Panc1 (cell line): ENCODE measurements at regions not wholly inside any gene's neighbourhood (a gene's known extent, or its start where the extent isn't known, plus 50 kb on each side); places are given as distances from the start of the nearest gene placed in this dataset.
"Not testable (repeated sequence)": the region's sequence is repeated elsewhere in the genome, so short reads cannot be mapped to it uniquely, and the experiment has no call there.

Experiments
- ATAC-seq: fragments of 200-7000 bp; cut with Tn5 transposase; 2 replicates; pipeline ENCODE4 v1.9.1; 2020; ENCODE audit warnings: mild to moderate bottlenecking, moderate library complexity
- BruUV-seq: library from RNA; stranded (reverse); fragments of 400-500 nt; replicated peaks from 2 replicates; lab custom pipeline; 2021; lab: Mats Ljungman, UMichigan
- CTCF ChIA-PET: fragments of 300-600 bp; sonication (Branson Sonifier 250); formaldehyde crosslinking; loops from one replicate; lab custom pipeline; 2022; ENCODE audit warnings: antibody characterized with exemption; lab: Charles Lee
- POLR2A ChIA-PET: fragments of 300-600 bp; sonication (Branson Sonifier 250); formaldehyde crosslinking; loops from one replicate; lab custom pipeline; 2022; ENCODE audit warnings: antibody characterized with exemption; lab: Charles Lee
- DNase-seq: peaks from one replicate; pipeline ENCODE4 v3.0.0-alpha.2; 2010; ENCODE audit warnings: low read depth, low spot score
- H3K27ac ChIP-seq: 2 replicates; pipeline ENCODE4 v1.5.1; 2011; ENCODE audit warnings: mild to moderate bottlenecking, low read length, inconsistent platforms
- H3K27me3 ChIP-seq: fragments of 200-500 bp; sonication (Bioruptor generic); 2 replicates; pipeline ENCODE4 v1.6.0; 2014; ENCODE audit warnings: low read length, inconsistent platforms; ENCODE audit not compliant: control insufficient read depth, insufficient read depth
- H3K36me3 ChIP-seq: fragments of 200-500 bp; sonication (Bioruptor generic); 2 replicates; pipeline ENCODE4 v1.5.1; 2014; ENCODE audit warnings: inconsistent platforms, mild to moderate bottlenecking, low read length, moderate library complexity; ENCODE audit not compliant: control insufficient read depth, insufficient read depth
- H3K4me1 ChIP-seq: 2 replicates; pipeline ENCODE4 v1.5.1; 2011; ENCODE audit warnings: inconsistent platforms, mild to moderate bottlenecking, low read length, moderate library complexity; ENCODE audit not compliant: control insufficient read depth, insufficient read depth
- H3K4me3 ChIP-seq, 2 experiments: 2 replicates each; pipeline ENCODE4 v1.5.1; 2011 to 2012; ENCODE audit warnings: low read depth in 2 of 2, low read length in 2 of 2, mild to moderate bottlenecking in 2 of 2, inconsistent platforms in 1 of 2, moderate library complexity in 1 of 2
- H3K9me3 ChIP-seq: fragments of 200-500 bp; sonication (Bioruptor generic); 2 replicates; pipeline ENCODE4 v1.5.1; 2014; ENCODE audit warnings: low read depth, mild to moderate bottlenecking, inconsistent platforms, low read length, moderate library complexity; ENCODE audit not compliant: control insufficient read depth, insufficient read depth
- POLR2AphosphoS5 ChIP-seq: IDR thresholded peaks from 2 replicates; pipeline ENCODE4 v1.6.1; 2012; ENCODE audit warnings: mild to moderate bottlenecking, low read depth, low read length, moderate library complexity
- REST ChIP-seq, 2 experiments: IDR thresholded peaks; 2 replicates each; pipeline ENCODE4 v1.6.1; 2011 to 2012; ENCODE audit warnings: low read depth in 2 of 2, control low read depth in 1 of 2, low read length in 1 of 2, mild to moderate bottlenecking in 1 of 2, moderate library complexity in 1 of 2; ENCODE audit not compliant: insufficient read depth in 1 of 2
- SIN3A ChIP-seq: IDR thresholded peaks from 2 replicates; pipeline ENCODE4 v1.6.1; 2012; ENCODE audit warnings: low read depth, mild to moderate bottlenecking, low read length, moderate library complexity, borderline replicate concordance; ENCODE audit not compliant: insufficient read depth
- TCF7L2 ChIP-seq: IDR thresholded peaks from 2 replicates; pipeline ENCODE4 v1.6.1; 2011; ENCODE audit warnings: mild to moderate bottlenecking, low read depth, low read length, inconsistent platforms
- in situ Hi-C: cut with HindIII; loops from 2 replicates; pipeline ENCODE4 v1.10.0; 2016; ENCODE audit warnings: low sequenced_read_pairs, low pct_unique_long_range_greater_than_20kb
- intact Hi-C: fragments of 100-400 bp; cut with micrococcal nuclease; formaldehyde crosslinking; loops from one replicate; pipeline ENCODE4 v1.10.0; 2022; ENCODE audit not compliant: unreplicated experiment
- TF ChIP-seq, protein P1 (sequence below): fragments of 450-650 bp; IDR thresholded peaks from 2 replicates; pipeline ENCODE4 v1.5.1; 2017; ENCODE audit warnings: mild to moderate bottlenecking

DNA sequence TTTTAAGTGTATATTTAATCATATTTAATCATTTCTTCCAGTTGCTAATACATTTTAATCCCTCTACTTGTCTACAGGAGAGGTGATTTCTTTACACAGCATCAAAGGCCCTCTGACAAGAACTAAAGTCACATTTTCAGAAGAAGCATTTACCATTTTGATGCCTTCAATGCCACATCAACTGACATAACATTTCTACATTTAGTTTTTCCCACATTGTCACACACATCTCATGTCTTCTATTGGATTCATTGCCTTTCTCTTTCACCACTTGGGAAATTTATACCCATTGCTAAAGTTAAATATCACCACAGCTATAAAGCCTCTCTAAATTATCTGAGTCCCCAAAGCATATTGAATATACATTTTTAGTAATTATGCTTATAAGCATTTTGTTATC is 1907.5 kb upstream of the CDH9 start:
- TF ChIP-seq, protein P1, sequence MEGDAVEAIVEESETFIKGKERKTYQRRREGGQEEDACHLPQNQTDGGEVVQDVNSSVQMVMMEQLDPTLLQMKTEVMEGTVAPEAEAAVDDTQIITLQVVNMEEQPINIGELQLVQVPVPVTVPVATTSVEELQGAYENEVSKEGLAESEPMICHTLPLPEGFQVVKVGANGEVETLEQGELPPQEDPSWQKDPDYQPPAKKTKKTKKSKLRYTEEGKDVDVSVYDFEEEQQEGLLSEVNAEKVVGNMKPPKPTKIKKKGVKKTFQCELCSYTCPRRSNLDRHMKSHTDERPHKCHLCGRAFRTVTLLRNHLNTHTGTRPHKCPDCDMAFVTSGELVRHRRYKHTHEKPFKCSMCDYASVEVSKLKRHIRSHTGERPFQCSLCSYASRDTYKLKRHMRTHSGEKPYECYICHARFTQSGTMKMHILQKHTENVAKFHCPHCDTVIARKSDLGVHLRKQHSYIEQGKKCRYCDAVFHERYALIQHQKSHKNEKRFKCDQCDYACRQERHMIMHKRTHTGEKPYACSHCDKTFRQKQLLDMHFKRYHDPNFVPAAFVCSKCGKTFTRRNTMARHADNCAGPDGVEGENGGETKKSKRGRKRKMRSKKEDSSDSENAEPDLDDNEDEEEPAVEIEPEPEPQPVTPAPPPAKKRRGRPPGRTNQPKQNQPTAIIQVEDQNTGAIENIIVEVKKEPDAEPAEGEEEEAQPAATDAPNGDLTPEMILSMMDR, result no peak
- TF ChIP-seq POLR2AphosphoS5, result no peak
- TF ChIP-seq SIN3A, result no peak
- no peak for TF ChIP-seq TCF7L2
- TF ChIP-seq REST (IDR thresholded peaks at IDR 0.05; ENCODE audit: insufficient read depth in 1 of 2, low read depth in 2 of 2, low read length in 1 of 2), result no peak
- Histone ChIP-seq H3K4me3 (no peak overlapping the region), H3K27me3 (no peaks in the 10 kb centered on the region), H3K9me3 (no peaks in the 10 kb centered on the region), H3K27ac (no peak overlapping the region), H3K4me1 (no peaks in the 10 kb centered on the region), H3K36me3 (no peaks in the 10 kb centered on the region)
- intact Hi-C loops, result no loop called here
- in situ Hi-C loops, result no loop called here
- ATAC-seq, result no peak
- CTCF ChIA-PET, result no interaction called here
- DNase-seq, result no peak
- POLR2A ChIA-PET, result no interaction called here
- BruUV-seq, result no TSS peak

GRCh38 chr5:28929366-28929765 is 1891.0 kb upstream of the CDH9 start:
- DNase-seq, intact Hi-C loops, in situ Hi-C loops, POLR2A ChIA-PET, CTCF ChIA-PET, H3K4me3 ChIP-seq, H3K27ac ChIP-seq, H3K27me3 ChIP-seq, H3K4me1 ChIP-seq, ATAC-seq, H3K9me3 ChIP-seq, H3K36me3 ChIP-seq, BruUV-seq: not testable (repeated sequence)

GRCh38 chr5:28928327-28928790 is 1890.0 kb upstream of the CDH9 start:
- ATAC-seq, H3K27me3 ChIP-seq, H3K36me3 ChIP-seq, POLR2A ChIA-PET, intact Hi-C loops, H3K4me3 ChIP-seq, BruUV-seq, in situ Hi-C loops, CTCF ChIA-PET, H3K9me3 ChIP-seq, H3K4me1 ChIP-seq, DNase-seq, H3K27ac ChIP-seq: not testable (repeated sequence)
